ENCODE measurements at regions not wholly inside any gene's neighbourhood (a gene's known extent, or its start where the extent isn't known, plus 50 kb on each side); places are given as distances from the start of the nearest gene placed in this dataset.

DNA sequence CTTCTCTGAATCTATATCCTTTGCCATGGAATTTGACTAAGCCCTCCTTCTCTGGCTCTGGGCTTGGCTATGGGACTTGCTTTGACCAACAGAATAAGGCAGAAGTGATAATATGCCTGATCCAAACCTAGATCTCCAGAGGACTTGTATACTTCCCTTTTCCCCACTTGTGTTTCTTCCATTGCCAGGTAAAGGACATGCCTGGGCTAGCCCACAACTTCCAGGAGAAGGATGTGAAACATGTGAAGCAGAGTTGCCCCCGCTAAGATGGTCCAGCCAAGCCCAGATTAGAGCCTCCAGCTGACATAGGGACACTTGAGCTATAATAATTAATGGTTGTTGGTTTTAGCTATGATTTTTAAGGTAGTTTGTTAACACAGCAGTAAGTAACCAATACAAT is 55.1 kb downstream of the FOXB1 start:
- TF ChIP-seq YY1 (IDR thresholded peaks at IDR 0.05; ENCODE audit: insufficient read depth, insufficient read length) (no peak), SUZ12 (IDR thresholded peaks at IDR 0.05; ENCODE audit: extremely low read depth, insufficient read depth, insufficient read length) (no peak), ZNF274 (IDR thresholded peaks at IDR 0.05; ENCODE audit: low read depth, low read length) (no peak)
